HepG2 (cell line): ENCODE measurements at regions not wholly inside any gene's neighbourhood (a gene's known extent, or its start where the extent isn't known, plus 50 kb on each side); places are given as distances from the start of the nearest gene placed in this dataset.

Source experiments
- ATAC-seq: fragments of 200-7000 bp; cut with Tn5 transposase; 3 replicates; pipeline ENCODE4 v1.9.1; 2020; ENCODE audit warnings: mild to moderate bottlenecking, moderate library complexity
- BruUV-seq: library from RNA; stranded (reverse); fragments of 400-500 nt; replicated peaks from 2 replicates; lab custom pipeline; 2021; lab: Mats Ljungman, UMichigan
- CTCF ChIA-PET: fragments of 300-600 bp; formaldehyde crosslinking; extraction: SDS; loops from one replicate; lab custom pipeline; 2021; ENCODE audit warnings: low total read pairs, inconsistent platforms, low intra/inter-chr PET ratio; lab: Yijun Ruan, JAX
- POLR2A ChIA-PET: fragments of 350-600 bp; sonication (Branson Sonifier 250); formaldehyde crosslinking; loops from one replicate; lab custom pipeline; 2020; ENCODE audit warnings: antibody characterized with exemption, inconsistent platforms; lab: Yijun Ruan, JAX
- DNase-seq: peaks from one replicate; pipeline ENCODE4 v3.0.0-alpha.2; 2015; ENCODE audit warnings: low spot score
- FAIRE-seq: peaks from 3 replicates; lab custom pipeline; 2011; peaks lifted over from hg19 to GRCh38; lab: Jason Lieb, UNC
- H2AFZ ChIP-seq: one replicate; pipeline ENCODE4 v1.6.1; 2011; ENCODE audit warnings: low read length, inconsistent platforms
- H3K27ac ChIP-seq: fragments of 300-600 bp; 3 replicates; pipeline ENCODE4 v1.8.0; 2011; ENCODE audit warnings: mixed run types, mild to moderate bottlenecking, mixed read lengths, low read length, inconsistent platforms; ENCODE audit not compliant: insufficient read depth; ENCODE audit errors: extremely low read length
- H3K27me3 ChIP-seq, 2 experiments: fragments of 200-600 bp in 1 of 2; 2 replicates in 1 of 2; 3 replicates in 1 of 2; pipeline versions ENCODE4 v1.6.0 to v1.8.0; 2011; ENCODE audit warnings: low read length in 2 of 2, mild to moderate bottlenecking in 2 of 2, moderate library complexity in 2 of 2, inconsistent platforms in 1 of 2; ENCODE audit not compliant: insufficient read depth in 2 of 2, control insufficient read depth in 1 of 2
- H3K36me3 ChIP-seq, 2 experiments: fragments of 200-600 bp in 1 of 2; replicated peaks in 1 of 2; 2 replicates in 1 of 2; 3 replicates in 1 of 2; pipeline versions ENCODE4 v1.5.1 to v1.8.0; 2011; ENCODE audit warnings: low read length in 2 of 2, inconsistent platforms in 1 of 2; ENCODE audit not compliant: insufficient read depth in 2 of 2, control insufficient read depth in 1 of 2
- H3K4me1 ChIP-seq: 2 replicates; pipeline ENCODE4 v1.5.1; 2012; ENCODE audit warnings: low read length, inconsistent platforms; ENCODE audit not compliant: insufficient read depth
- H3K4me2 ChIP-seq: 2 replicates; pipeline ENCODE4 v1.6.0; 2011; ENCODE audit warnings: low read depth, low read length, inconsistent platforms
- H3K4me3 ChIP-seq, 3 experiments: fragments of 200-600 bp in 1 of 3; sonication (generic), shearing (Covaris generic) in 1 of 3; replicated peaks in 1 of 3; 2 replicates each; pipeline ENCODE4 v1.5.1; 2011 to 2016; ENCODE audit warnings: low read length in 3 of 3, inconsistent platforms in 2 of 3, low read depth in 2 of 3, mild to moderate bottlenecking in 2 of 3, control low read depth in 1 of 3, mixed read lengths in 1 of 3; ENCODE audit not compliant: insufficient read depth in 1 of 3
- H3K79me2 ChIP-seq: one replicate; pipeline ENCODE4 v1.6.1; 2011; ENCODE audit warnings: low read length, inconsistent platforms; ENCODE audit not compliant: insufficient read depth
- H3K9ac ChIP-seq: 2 replicates; pipeline ENCODE4 v1.6.0; 2011; ENCODE audit warnings: mild to moderate bottlenecking, low read depth, low read length, inconsistent platforms; ENCODE audit not compliant: insufficient read depth
- H3K9me3 ChIP-seq: 2 replicates; pipeline ENCODE4 v1.5.1; 2012; ENCODE audit warnings: mild to moderate bottlenecking, low read length
- H4K20me1 ChIP-seq: 2 replicates; pipeline ENCODE4 v1.6.0; 2011; ENCODE audit warnings: inconsistent platforms, mild to moderate bottlenecking, low read length, moderate library complexity; ENCODE audit not compliant: insufficient read depth
- EP300 ChIP-seq, 3 experiments: sonication (generic) in 1 of 3; formaldehyde crosslinking in 1 of 3; IDR thresholded peaks; 2 replicates each; pipeline versions ENCODE4 v1.5.1 to v1.6.1; 2011 to 2020; ENCODE audit warnings: low read depth in 2 of 3, low read length in 2 of 3, borderline replicate concordance in 1 of 3, improper control_type of control experiment in 1 of 3, mild to moderate bottlenecking in 1 of 3, missing genetic modification reagents in 1 of 3, moderate library complexity in 1 of 3
- MAFK ChIP-seq, 2 experiments: IDR thresholded peaks in 1 of 2; conservative IDR thresholded peaks in 1 of 2; 2 replicates each; pipeline ENCODE4 v1.6.1; 2011; ENCODE audit warnings: improper control_type of control experiment in 2 of 2, low read length in 2 of 2
- MLXIP ChIP-seq: sonication (generic); formaldehyde crosslinking; IDR thresholded peaks from 2 replicates; pipeline ENCODE4 v1.9.0; 2021; ENCODE audit warnings: missing genetic modification reagents, borderline replicate concordance
- NR0B2 ChIP-seq: sonication (generic); formaldehyde crosslinking; IDR thresholded peaks from 2 replicates; pipeline ENCODE4 v1.4.0; 2020; ENCODE audit warnings: mild to moderate bottlenecking, missing genetic modification reagents
- PAF1 ChIP-seq: IDR thresholded peaks from 2 replicates; pipeline ENCODE4 v1.6.1; 2016; ENCODE audit warnings: missing genetic modification reagents, missing compliant biosample characterization
- SIN3B ChIP-seq: fragments of 150-350 bp; IDR thresholded peaks from 2 replicates; pipeline ENCODE4 v1.6.1; 2014; ENCODE audit warnings: low read length
- SKI ChIP-seq: fragments of 450-650 bp; IDR thresholded peaks from one replicate; pipeline ENCODE4 v1.6.1; 2018; ENCODE audit warnings: mild to moderate bottlenecking; ENCODE audit not compliant: partially characterized antibody
- ZHX2 ChIP-seq, 2 experiments: sonication (generic) in 1 of 2; formaldehyde crosslinking in 1 of 2; IDR thresholded peaks; 2 replicates each; pipeline versions ENCODE4 v1.6.1 to v1.9.0; 2014 to 2022; ENCODE audit warnings: antibody characterized with exemption in 1 of 2, borderline replicate concordance in 1 of 2, inconsistent platforms in 1 of 2, low read depth in 1 of 2, missing genetic modification reagents in 1 of 2
- ZNF256 ChIP-seq: sonication (generic); formaldehyde crosslinking; conservative IDR thresholded peaks from 2 replicates; pipeline ENCODE4 v1.4.0; 2020; ENCODE audit warnings: missing genetic modification reagents
- WGBS: methylation state at CpG from one replicate; pipeline ENCODE4 v1.1.6; 2017; ENCODE audit warnings: low lambda C conversion rate; 5-methylcytosine and 5-hydroxymethylcytosine counted together
- in situ Hi-C: cut with HindIII; loops from 2 replicates; pipeline ENCODE4 v1.10.0; 2017; ENCODE audit warnings: low pct_unique_long_range_greater_than_20kb; ENCODE audit not compliant: extremely low pct_ligation_motif_present
- intact Hi-C: fragments of 100-400 bp; cut with micrococcal nuclease; formaldehyde crosslinking; loops from one replicate; pipeline ENCODE4 v1.10.0; 2022; ENCODE audit not compliant: unreplicated experiment

GRCh38 chr13:30022796-30023195 lies 172.4 kb upstream of the UBL3 start:
- no peak overlapping the region for H2AFZ ChIP-seq
- intact Hi-C loops, result no loop called here
- DNase-seq, result no peak
- TF ChIP-seq SKI (no peak), ZNF256 (CRISPR knock-in tag) (no peak), MLXIP (CRISPR knock-in tag) (no peak), SIN3B (no peak), MAFK (conservative IDR thresholded peaks at IDR 0.05 in 1 of 2, IDR thresholded peaks at IDR 0.05 in 1 of 2; ENCODE audit: low read length in 2 of 2) (peak; percentile 13 to 25; a peak in 1 of 4 replicates), EP300 (IDR thresholded peaks at IDR 0.05; ENCODE audit: low read depth in 2 of 2, low read length in 2 of 2) (no peak), EP300 (CRISPR knock-in tag; IDR thresholded peaks at IDR 0.05; ENCODE audit: borderline replicate concordance) (no peak), PAF1 (no peak), NR0B2 (no peak), ZHX2 (IDR thresholded peaks at IDR 0.05; ENCODE audit: low read depth) (no peak), ZHX2 (CRISPR knock-in tag; IDR thresholded peaks at IDR 0.05; ENCODE audit: borderline replicate concordance) (no peak)
- TF ChIP-seq, all 625 proteins: peak for 1
- H3K79me2 ChIP-seq, result no peaks in the 10 kb centered on the region
- ChIA-PET POLR2A (no interaction called here), CTCF (no interaction called here)
- ATAC-seq (no peak), FAIRE-seq (no peak)
- H3K4me3 ChIP-seq, result no peak overlapping the region
- BruUV-seq, result no TSS peak
- no peaks in the 10 kb centered on the region for H3K36me3 ChIP-seq
- no peaks in the 10 kb centered on the region for H3K9me3 ChIP-seq
- H3K9ac ChIP-seq, result no peak overlapping the region
- H4K20me1 ChIP-seq, result no peaks in the 10 kb centered on the region
- H3K4me2 ChIP-seq, result no peak overlapping the region
- H3K27ac ChIP-seq, result no peak overlapping the region
- peaks cover 27% of the 10 kb centered on the region for H3K4me1 ChIP-seq
- no peaks in the 10 kb centered on the region; a peak in 1 of 5 replicates for H3K27me3 ChIP-seq
- WGBS, result 50% methylated on average over 2 of the region's 2 CpGs
- in situ Hi-C loops, result no loop called here
